PC-3 (cell line): ENCODE measurements at regions not wholly inside any gene's neighbourhood (a gene's known extent, or its start where the extent isn't known, plus 50 kb on each side); places are given as distances from the start of the nearest gene placed in this dataset.

Experiments
- ATAC-seq: fragments of 200-7000 bp; cut with Tn5 transposase; 2 replicates; pipeline ENCODE4 v1.9.1; 2020; ENCODE audit warnings: mild to moderate bottlenecking, moderate library complexity
- BruUV-seq: library from RNA; stranded (reverse); fragments of 400-500 nt; replicated peaks from 2 replicates; lab custom pipeline; 2021; lab: Mats Ljungman, UMichigan
- CTCF ChIA-PET: fragments of 300-600 bp; sonication (Branson Sonifier 250); formaldehyde crosslinking; loops from one replicate; lab custom pipeline; 2022; ENCODE audit warnings: antibody characterized with exemption; lab: Charles Lee
- POLR2A ChIA-PET: fragments of 300-600 bp; sonication (Branson Sonifier 250); formaldehyde crosslinking; loops from one replicate; lab custom pipeline; 2022; ENCODE audit warnings: antibody characterized with exemption; ENCODE audit not compliant: unreplicated experiment; lab: Charles Lee
- DNase-seq: peaks from one replicate; pipeline ENCODE4 v3.0.0-alpha.2; 2015
- H2AFZ ChIP-seq: fragments of 300-600 bp; sonication (generic); 2 replicates; pipeline ENCODE4 v1.6.0; 2016; ENCODE audit warnings: antibody characterized with exemption, low read length
- H3F3A ChIP-seq: fragments of 300-600 bp; sonication (generic); one replicate; pipeline ENCODE4 v1.6.0; 2017; ENCODE audit warnings: antibody characterized with exemption, low read length, control low read depth, mild to moderate bottlenecking; ENCODE audit not compliant: unreplicated experiment
- H3K27ac ChIP-seq: fragments of 300-600 bp; sonication (generic); 2 replicates; pipeline ENCODE4 v1.5.1; 2016; ENCODE audit warnings: mild to moderate bottlenecking, low read length
- H3K27me3 ChIP-seq: fragments of 300-600 bp; sonication (generic); 2 replicates; pipeline ENCODE4 v1.6.1; 2016; ENCODE audit warnings: low read length, mixed read lengths
- H3K36me3 ChIP-seq: fragments of 300-600 bp; sonication (generic); 2 replicates; pipeline ENCODE4 v1.6.1; 2016; ENCODE audit warnings: low read depth, mixed run types, low read length, mixed read lengths
- H3K4me1 ChIP-seq: fragments of 300-600 bp; sonication (generic); 2 replicates; pipeline ENCODE4 v1.5.1; 2016; ENCODE audit warnings: low read length; ENCODE audit not compliant: insufficient read depth
- H3K4me2 ChIP-seq: fragments of 300-600 bp; sonication (generic); 2 replicates; pipeline ENCODE4 v1.6.0; 2016; ENCODE audit warnings: low read length
- H3K4me3 ChIP-seq: fragments of 300-600 bp; sonication (generic); 2 replicates; pipeline ENCODE4 v1.5.1; 2016; ENCODE audit warnings: mild to moderate bottlenecking, low read length, mixed read lengths
- H3K79me2 ChIP-seq: fragments of 300-600 bp; sonication (generic); 2 replicates; pipeline ENCODE4 v1.6.1; 2017; ENCODE audit warnings: low read length, mixed read lengths
- H3K9ac ChIP-seq: fragments of 300-600 bp; sonication (generic); 2 replicates; pipeline ENCODE4 v1.6.0; 2016; ENCODE audit warnings: mild to moderate bottlenecking, low read length
- H3K9me2 ChIP-seq: fragments of 300-600 bp; sonication (generic); replicated peaks from 2 replicates; pipeline ENCODE4 v1.6.1; 2016; ENCODE audit warnings: mixed run types, low read length, mixed read lengths
- H3K9me3 ChIP-seq: fragments of 300-600 bp; sonication (generic); 2 replicates; pipeline ENCODE4 v1.6.1; 2016; ENCODE audit warnings: low read length, mixed read lengths
- H4K20me1 ChIP-seq: fragments of 300-600 bp; sonication (generic); 2 replicates; pipeline ENCODE4 v1.6.1; 2016; ENCODE audit warnings: low read length, mixed read lengths
- CTCF ChIP-seq: fragments of 300-600 bp; sonication (generic); conservative IDR thresholded peaks from 2 replicates; pipeline ENCODE4 v1.5.1; 2017; ENCODE audit warnings: antibody characterized with exemption, low read depth, mild to moderate bottlenecking, low read length
- EZH2 ChIP-seq: fragments of 300-600 bp; sonication (generic); IDR thresholded peaks from one replicate; pipeline ENCODE4 v1.6.1; 2017; ENCODE audit warnings: antibody characterized with exemption, mild to moderate bottlenecking, low read length; ENCODE audit not compliant: unreplicated experiment
- EZH2phosphoT487 ChIP-seq: fragments of 300-600 bp; sonication (generic); IDR thresholded peaks from 2 replicates; pipeline ENCODE4 v1.6.1; 2018; ENCODE audit warnings: mild to moderate bottlenecking, antibody characterized with exemption, low read length, borderline replicate concordance
- intact Hi-C: fragments of 100-400 bp; cut with micrococcal nuclease; formaldehyde crosslinking; loops from 2 replicates; pipeline ENCODE4 v1.9.0; 2023

- no TSS peak for BruUV-seq
Measured at GRCh38 chr3:144128108-144128892, 156.7 kb downstream of the DIPK2A start.

GRCh38 chr3:144129536-144130214, 158.1 kb downstream of the DIPK2A start:
- Histone ChIP-seq H3K36me3 (no peaks in the 10 kb centered on the region), H3K9me2 (no peaks in the 10 kb centered on the region), H3K27me3 (no peaks in the 10 kb centered on the region), H3F3A (no peaks in the 10 kb centered on the region), H3K4me3 (no peak overlapping the region), H3K9me3 (no peaks in the 10 kb centered on the region), H4K20me1 (no peaks in the 10 kb centered on the region), H3K79me2 (no peaks in the 10 kb centered on the region), H3K9ac (no peak overlapping the region), H3K4me1 (no peaks in the 10 kb centered on the region), H3K27ac (no peak overlapping the region), H3K4me2 (no peak overlapping the region), H2AFZ (no peak overlapping the region)
- intact Hi-C loops: no loop called here
- ChIA-PET POLR2A (no interaction called here), CTCF (no interaction called here)
- no peak for ATAC-seq
- no TSS peak for BruUV-seq
- TF ChIP-seq CTCF (no peak), EZH2phosphoT487 (no peak), EZH2 (no peak)
- DNase-seq: no peak

More at GRCh38 chr3:144128108-144128892, 156.7 kb downstream of the DIPK2A start:
- no peak overlapping the region for H3K27ac ChIP-seq
- DNase-seq: no peak
- POLR2A ChIA-PET: no interaction called here
- no peaks in the 10 kb centered on the region for H3K9me3 ChIP-seq
- H3K27me3 ChIP-seq: no peaks in the 10 kb centered on the region
- no peak overlapping the region for H3K4me2 ChIP-seq
- no peak overlapping the region for H3K9ac ChIP-seq
- no peaks in the 10 kb centered on the region for H3K9me2 ChIP-seq
- no peaks in the 10 kb centered on the region for H3K79me2 ChIP-seq
- no peaks in the 10 kb centered on the region for H4K20me1 ChIP-seq
- TF ChIP-seq CTCF (no peak), EZH2 (no peak), EZH2phosphoT487 (no peak)
- no peak overlapping the region for H2AFZ ChIP-seq
- H3K36me3 ChIP-seq: no peaks in the 10 kb centered on the region
- CTCF ChIA-PET: no interaction called here
- H3K4me1 ChIP-seq: no peaks in the 10 kb centered on the region
- intact Hi-C loops: no loop called here
- no peak for ATAC-seq
- H3K4me3 ChIP-seq: no peak overlapping the region
- no peaks in the 10 kb centered on the region for H3F3A ChIP-seq

- Histone ChIP-seq H3K27ac (no peak overlapping the region), H3K4me2 (no peak overlapping the region), H3K36me3 (no peaks in the 10 kb centered on the region), H3K79me2 (no peaks in the 10 kb centered on the region), H3K9me2 (no peaks in the 10 kb centered on the region), H2AFZ (no peak overlapping the region), H4K20me1 (no peaks in the 10 kb centered on the region), H3K4me1 (no peaks in the 10 kb centered on the region), H3K4me3 (no peak overlapping the region), H3K9me3 (no peaks in the 10 kb centered on the region), H3F3A (no peaks in the 10 kb centered on the region), H3K9ac (no peak overlapping the region), H3K27me3 (no peaks in the 10 kb centered on the region)
- DNase-seq: no peak
- TF ChIP-seq CTCF (no peak), EZH2phosphoT487 (no peak), EZH2 (no peak)
- ChIA-PET POLR2A (no interaction called here), CTCF (interaction anchor here (0.6 kb wide), 1 partner anchor 1631 kb away, joined by 3 read pairs; no protein-coding TSS in a partner anchor)
- ATAC-seq: no peak
- BruUV-seq: no TSS peak
- intact Hi-C loops: no loop called here
Measured at GRCh38 chr3:144141074-144141473, 169.5 kb downstream of the DIPK2A start.
